IMR-90 (cell line): ENCODE measurements at regions not wholly inside any gene's neighbourhood (a gene's known extent, or its start where the extent isn't known, plus 50 kb on each side); places are given as distances from the start of the nearest gene placed in this dataset.

Experiments used
- ATAC-seq: fragments of 200-7000 bp; cut with Tn5 transposase; 2 replicates; pipeline ENCODE4 v1.9.1; 2020; ENCODE audit warnings: low read depth, mild to moderate bottlenecking, moderate library complexity
- BruUV-seq: library from RNA; stranded (reverse); fragments of 400-500 nt; replicated peaks from 2 replicates; lab custom pipeline; 2021; lab: Mats Ljungman, UMichigan
- CTCF ChIA-PET: fragments of 300-600 bp; formaldehyde crosslinking; extraction: SDS; loops from one replicate; lab custom pipeline; 2021; ENCODE audit warnings: antibody characterized with exemption; lab: Yijun Ruan, JAX
- POLR2A ChIA-PET: fragments of 300-600 bp; sonication (Branson Sonifier 250); formaldehyde crosslinking; loops from one replicate; lab custom pipeline; 2022; ENCODE audit warnings: antibody characterized with exemption; ENCODE audit not compliant: unreplicated experiment; lab: Charles Lee
- DNase-seq: peaks from one replicate; pipeline ENCODE4 v3.0.0; 2013
- H2AFZ ChIP-seq: replicated peaks from 2 replicates; pipeline ENCODE3; 2013; ENCODE audit warnings: low read length, mild to moderate bottlenecking; ENCODE audit not compliant: poor library complexity
- H2AK5ac ChIP-seq: 2 replicates; pipeline ENCODE4 v1.6.1; 2013; ENCODE audit warnings: low read depth, low read length, inconsistent platforms
- H2AK9ac ChIP-seq: replicated peaks from 2 replicates; pipeline ENCODE3; 2013; ENCODE audit warnings: mild to moderate bottlenecking, low read depth, low read length, moderate library complexity; ENCODE audit not compliant: poor library complexity
- H2BK120ac ChIP-seq: 2 replicates; pipeline ENCODE4 v1.6.1; 2013; ENCODE audit warnings: low read depth, low read length, inconsistent platforms
- H2BK15ac ChIP-seq: 3 replicates; pipeline ENCODE4 v1.6.1; 2013; ENCODE audit warnings: low read depth, low read length, inconsistent platforms
- H2BK20ac ChIP-seq: 2 replicates; pipeline ENCODE4 v1.6.1; 2013; ENCODE audit warnings: low read depth, mild to moderate bottlenecking, inconsistent platforms, low read length, moderate library complexity
- H2BK5ac ChIP-seq: 2 replicates; pipeline ENCODE4 v1.6.1; 2013; ENCODE audit warnings: mild to moderate bottlenecking, low read depth, low read length, inconsistent platforms; ENCODE audit not compliant: poor library complexity, severe bottlenecking
- H3K14ac ChIP-seq: replicated peaks from 2 replicates; pipeline ENCODE4 v1.6.1; 2013; ENCODE audit warnings: low read depth, low read length, inconsistent platforms
- H3K18ac ChIP-seq: 2 replicates; pipeline ENCODE4 v1.6.1; 2013; ENCODE audit warnings: low read depth, low read length, control low read depth
- H3K23ac ChIP-seq: 2 replicates; pipeline ENCODE4 v1.6.1; 2013; ENCODE audit warnings: low read depth, low read length, inconsistent platforms
- H3K27ac ChIP-seq: 2 replicates; pipeline ENCODE4 v1.5.1; 2013; ENCODE audit warnings: mild to moderate bottlenecking, control low read depth, low read length; ENCODE audit not compliant: insufficient read depth
- H3K27me3 ChIP-seq: 2 replicates; pipeline ENCODE4 v1.6.1; 2013; ENCODE audit warnings: low read length; ENCODE audit not compliant: control insufficient read depth, insufficient read depth
- H3K36me3 ChIP-seq: 2 replicates; pipeline ENCODE4 v1.6.1; 2013; ENCODE audit warnings: low read length, mixed read lengths; ENCODE audit not compliant: control insufficient read depth, insufficient read depth
- H3K4ac ChIP-seq: 2 replicates; pipeline ENCODE4 v1.6.1; 2013; ENCODE audit warnings: low read depth, low read length, inconsistent platforms
- H3K4me1 ChIP-seq: 2 replicates; pipeline ENCODE4 v1.6.1; 2013; ENCODE audit warnings: low read length, mixed read lengths; ENCODE audit not compliant: control insufficient read depth, insufficient read depth
- H3K4me2 ChIP-seq: 2 replicates; pipeline ENCODE4 v1.6.1; 2013; ENCODE audit warnings: low read depth, mild to moderate bottlenecking, control low read depth, low read length, moderate library complexity
- H3K4me3 ChIP-seq: 2 replicates; pipeline ENCODE4 v1.5.1; 2013; ENCODE audit warnings: low read depth, mild to moderate bottlenecking, control low read depth, low read length, moderate library complexity; ENCODE audit not compliant: insufficient read depth
- H3K56ac ChIP-seq: 2 replicates; pipeline ENCODE4 v1.6.1; 2013; ENCODE audit warnings: low read length, inconsistent platforms; ENCODE audit not compliant: insufficient read depth; ENCODE audit errors: extremely low read depth
- H3K79me1 ChIP-seq, 2 experiments: 2 replicates each; pipeline ENCODE4 v1.6.1; 2013; ENCODE audit warnings: low read length in 2 of 2, inconsistent platforms in 1 of 2, low read depth in 1 of 2
- H3K9ac ChIP-seq: 2 replicates; pipeline ENCODE4 v1.6.1; 2013; ENCODE audit warnings: low read depth, low read length, control low read depth
- H3K9me1 ChIP-seq: 2 replicates; pipeline ENCODE4 v1.6.1; 2013; ENCODE audit warnings: low read length, inconsistent platforms; ENCODE audit not compliant: insufficient read depth
- H3K9me3 ChIP-seq: 2 replicates; pipeline ENCODE4 v1.6.1; 2013; ENCODE audit warnings: low read length; ENCODE audit not compliant: control insufficient read depth, insufficient read depth
- H4K20me1 ChIP-seq: 2 replicates; pipeline ENCODE4 v1.6.1; 2013; ENCODE audit warnings: low read length, inconsistent platforms; ENCODE audit not compliant: insufficient read depth
- H4K5ac ChIP-seq: 2 replicates; pipeline ENCODE4 v1.6.1; 2013; ENCODE audit warnings: mild to moderate bottlenecking, low read depth, low read length, control low read depth
- H4K8ac ChIP-seq, 2 experiments: 2 replicates each; pipeline ENCODE4 v1.6.1; 2013; ENCODE audit warnings: low read depth in 2 of 2, low read length in 2 of 2, control low read depth in 1 of 2, inconsistent platforms in 1 of 2
- H4K91ac ChIP-seq: 2 replicates; pipeline ENCODE4 v1.6.1; 2013; ENCODE audit warnings: low read depth, low read length, inconsistent platforms; ENCODE audit not compliant: insufficient read depth
- MAZ ChIP-seq: IDR thresholded peaks from 2 replicates; pipeline ENCODE4 v1.6.1; 2012; ENCODE audit warnings: low read depth, mild to moderate bottlenecking, low read length, improper control_type of control experiment, moderate library complexity, borderline replicate concordance
- WGBS, 2 experiments: methylation state at CpG; one replicate each; pipeline versions ENCODE4 v1.1.5 to v1.1.7; 2013; ENCODE audit warnings: missing lambda C conversion rate in 2 of 2; ENCODE audit not compliant: insufficient read length in 1 of 2; ENCODE audit errors: extremely low coverage in 2 of 2; 5-methylcytosine and 5-hydroxymethylcytosine counted together
- dilution Hi-C: fragments of 300-500 bp; cut with HindIII; formaldehyde crosslinking; loops from one replicate; pipeline ENCODE4 v1.14.3; 2018; ENCODE audit warnings: low sequenced_read_pairs; ENCODE audit not compliant: unreplicated experiment
- in situ Hi-C: fragments of 300-500 bp; cut with MboI; formaldehyde crosslinking; loops from 3 replicates; pipeline ENCODE4 v1.14.3; 2019; ENCODE audit warnings: low sequenced_read_pairs, inconsistent platforms, mixed read lengths
- intact Hi-C: fragments of 100-400 bp; cut with micrococcal nuclease; formaldehyde crosslinking; loops from 2 replicates; pipeline ENCODE4 v1.10.0; 2022

DNA sequence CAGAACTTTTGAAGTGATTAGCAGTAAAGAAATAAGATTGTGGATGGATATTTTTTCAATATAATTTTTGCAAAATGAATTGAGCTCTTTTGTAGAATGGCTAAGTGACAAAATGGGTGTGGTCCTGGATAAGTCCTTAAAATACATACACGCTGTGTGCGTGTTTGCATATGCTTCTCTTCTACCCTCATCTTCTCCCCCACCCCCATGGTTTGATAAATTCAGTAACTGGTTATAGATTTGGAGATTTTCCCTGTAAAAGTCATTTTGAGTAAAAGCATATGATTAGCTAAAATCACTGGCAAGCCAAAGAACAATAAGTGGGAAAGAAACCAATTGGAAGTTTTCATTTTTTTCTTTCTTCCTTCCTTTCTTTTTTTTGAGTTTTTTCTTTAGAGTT is 453.9 kb upstream of the MDFIC2 start:
- Histone ChIP-seq H3K27me3 (no peaks in the 10 kb centered on the region; the same call in 1 of the 2 replicates), H3K4me2 (no peak overlapping the region), H3K79me1 (no peaks in the 10 kb centered on the region), H3K36me3 (no peaks in the 10 kb centered on the region), H2BK15ac (no peak overlapping the region), H2BK20ac (no peak overlapping the region), H3K4ac (no peak overlapping the region), H2BK120ac (no peak overlapping the region), H3K4me3 (no peak overlapping the region), H4K5ac (no peak overlapping the region), H3K18ac (no peak overlapping the region), H4K91ac (no peak overlapping the region), H4K20me1 (no peaks in the 10 kb centered on the region), H2AK5ac (no peak overlapping the region), H3K4me1 (peaks cover under 1% of the 10 kb centered on the region; the same call in 1 of the 2 replicates), H3K9me1 (no peaks in the 10 kb centered on the region), H4K8ac (no peak overlapping the region), H2BK5ac (no peak overlapping the region), H3K27ac (no peak overlapping the region), H3K9me3 (no peaks in the 10 kb centered on the region), H3K14ac (no peak overlapping the region), H2AK9ac (no peak overlapping the region), H3K23ac (no peak overlapping the region), H2AFZ (no peak overlapping the region), H3K56ac (no peak overlapping the region), H3K9ac (no peak overlapping the region)
- intact Hi-C loops, result no loop called here
- ATAC-seq, result no peak
- in situ Hi-C loops, result no loop called here
- no CpG with 5 or more reads among the region's 2 CpGs for WGBS, 2 experiments
- TF ChIP-seq MAZ, result no peak
- ChIA-PET POLR2A (no interaction called here), CTCF (no interaction called here)
- no peak for DNase-seq
- no TSS peak for BruUV-seq
- dilution Hi-C loops, result no loop called here
